ENCODE measurements at regions not wholly inside any gene's neighbourhood (a gene's known extent, or its start where the extent isn't known, plus 50 kb on each side); places are given as distances from the start of the nearest gene placed in this dataset.

DNA sequence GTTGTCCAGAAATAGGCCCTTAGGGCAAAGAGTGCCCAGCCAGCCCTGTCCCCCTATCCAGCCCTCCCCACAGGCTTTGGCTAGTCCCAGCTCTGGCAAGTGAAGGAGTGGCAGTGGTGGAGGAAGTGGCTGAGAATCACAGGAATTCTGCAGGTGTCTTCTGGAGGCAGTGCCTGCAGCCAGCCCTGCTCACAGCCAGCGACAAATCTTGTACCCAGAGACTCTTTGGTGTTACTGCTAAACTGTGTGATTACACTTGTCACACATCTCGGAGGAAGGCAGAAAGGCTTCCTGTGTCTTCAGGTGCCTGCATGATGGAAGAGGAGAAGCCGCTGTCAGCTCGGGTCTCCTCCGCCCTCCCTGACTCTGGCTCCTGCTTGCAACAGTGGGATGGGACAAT lies 71.6 kb upstream of the GRIK3 start:
- TF ChIP-seq EZH2 (IDR thresholded peaks at IDR 0.05; ENCODE audit: insufficient read depth, poor library complexity, severe bottlenecking) (no peak), EZH2phosphoT487 (IDR thresholded peaks at IDR 0.05; ENCODE audit: insufficient read depth, low read depth) (no peak)
- in situ Hi-C loops (cut with MboI): no loop called here
- Histone ChIP-seq H2AFZ (no peak overlapping the region), H3K9me2 (ENCODE audit: insufficient read depth) (no peaks in the 10 kb centered on the region), H3K4me3 (no peak overlapping the region), H3K36me3 (ENCODE audit: low read depth) (no peaks in the 10 kb centered on the region), H3F3A (ENCODE audit: insufficient read depth) (no peaks in the 10 kb centered on the region), H3K9me3 (ENCODE audit: low read depth) (no peaks in the 10 kb centered on the region), H3K27ac (no peak overlapping the region), H3K79me2 (ENCODE audit: insufficient read depth) (no peaks in the 10 kb centered on the region), H3K4me2 (ENCODE audit: unreplicated experiment) (no peak overlapping the region), H3K9ac (no peak overlapping the region), H3K4me1 (ENCODE audit: insufficient read depth) (no peaks in the 10 kb centered on the region), H3K27me3 (replicated peaks; ENCODE audit: insufficient read depth) (no peaks in the 10 kb centered on the region), H4K20me1 (ENCODE audit: insufficient read depth) (no peaks in the 10 kb centered on the region)
- DNase-seq: no peak
- 15 to 43% methylated on average over 5 of the region's 5 CpGs for WGBS, 2 experiments (ENCODE audit: low coverage in 1 of 2, low lambda C conversion rate in 2 of 2, missing lambda C conversion rate in 2 of 2)

DNA sequence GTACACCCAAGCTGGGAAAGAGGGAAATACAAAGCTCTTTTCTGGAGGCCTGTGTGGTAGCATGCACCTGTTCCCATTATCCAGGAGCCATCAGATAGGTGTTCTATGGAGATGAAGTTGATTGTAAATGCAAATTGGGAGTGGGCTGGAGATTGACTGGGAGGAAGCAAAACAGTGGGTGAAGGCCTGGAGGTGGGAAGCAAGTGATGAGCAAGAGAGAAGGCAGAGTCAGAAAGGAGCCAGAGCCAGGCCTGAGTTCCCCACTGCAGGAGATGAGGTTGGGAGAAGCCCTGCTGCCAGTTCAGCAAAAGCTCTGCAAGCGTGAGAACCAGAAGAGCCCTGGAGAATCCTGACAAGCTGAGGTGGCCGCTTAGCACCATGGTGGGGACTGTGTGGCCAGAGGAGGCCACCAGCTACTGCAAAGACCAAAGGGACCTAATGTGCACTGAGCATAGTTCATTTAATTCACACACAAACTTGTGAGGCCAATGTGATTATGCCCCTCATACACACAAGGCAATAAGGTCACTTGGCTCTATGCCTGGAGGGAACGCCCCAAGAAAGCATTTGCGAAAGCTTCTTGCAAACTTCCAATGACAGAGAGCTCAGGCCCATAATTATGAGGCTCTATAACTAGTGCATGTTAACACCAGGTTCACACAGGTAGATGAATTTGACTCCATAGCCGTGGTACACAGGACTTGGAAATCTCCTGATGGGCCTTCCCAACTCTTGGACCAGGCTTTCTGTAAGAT lies 73.0 kb upstream of the GRIK3 start:
- H3K4me2 ChIP-seq (ENCODE audit: unreplicated experiment): no peak overlapping the region
- H3K9ac ChIP-seq: no peak overlapping the region
- H3F3A ChIP-seq (ENCODE audit: insufficient read depth): no peaks in the 10 kb centered on the region
- TF ChIP-seq EZH2 (IDR thresholded peaks at IDR 0.05; ENCODE audit: insufficient read depth, poor library complexity, severe bottlenecking) (no peak), EZH2phosphoT487 (IDR thresholded peaks at IDR 0.05; ENCODE audit: insufficient read depth, low read depth) (no peak)
- H3K27ac ChIP-seq: no peak overlapping the region
- H2AFZ ChIP-seq: no peak overlapping the region
- no peaks in the 10 kb centered on the region for H3K9me2 ChIP-seq (ENCODE audit: insufficient read depth)
- no peak for DNase-seq
- no peaks in the 10 kb centered on the region for H3K9me3 ChIP-seq (ENCODE audit: low read depth)
- no peaks in the 10 kb centered on the region for H3K36me3 ChIP-seq (ENCODE audit: low read depth)
- in situ Hi-C loops (cut with MboI): no loop called here
- no peaks in the 10 kb centered on the region for H3K4me1 ChIP-seq (ENCODE audit: insufficient read depth)
- no peaks in the 10 kb centered on the region for H3K79me2 ChIP-seq (ENCODE audit: insufficient read depth)
- no peaks in the 10 kb centered on the region for H3K27me3 ChIP-seq (replicated peaks; ENCODE audit: insufficient read depth)
- 14 to 22% methylated on average over 5 of the region's 5 CpGs for WGBS, 2 experiments (ENCODE audit: low coverage in 1 of 2, low lambda C conversion rate in 2 of 2, missing lambda C conversion rate in 2 of 2)
- no peaks in the 10 kb centered on the region for H4K20me1 ChIP-seq (ENCODE audit: insufficient read depth)
- H3K4me3 ChIP-seq: no peak overlapping the region

DNA sequence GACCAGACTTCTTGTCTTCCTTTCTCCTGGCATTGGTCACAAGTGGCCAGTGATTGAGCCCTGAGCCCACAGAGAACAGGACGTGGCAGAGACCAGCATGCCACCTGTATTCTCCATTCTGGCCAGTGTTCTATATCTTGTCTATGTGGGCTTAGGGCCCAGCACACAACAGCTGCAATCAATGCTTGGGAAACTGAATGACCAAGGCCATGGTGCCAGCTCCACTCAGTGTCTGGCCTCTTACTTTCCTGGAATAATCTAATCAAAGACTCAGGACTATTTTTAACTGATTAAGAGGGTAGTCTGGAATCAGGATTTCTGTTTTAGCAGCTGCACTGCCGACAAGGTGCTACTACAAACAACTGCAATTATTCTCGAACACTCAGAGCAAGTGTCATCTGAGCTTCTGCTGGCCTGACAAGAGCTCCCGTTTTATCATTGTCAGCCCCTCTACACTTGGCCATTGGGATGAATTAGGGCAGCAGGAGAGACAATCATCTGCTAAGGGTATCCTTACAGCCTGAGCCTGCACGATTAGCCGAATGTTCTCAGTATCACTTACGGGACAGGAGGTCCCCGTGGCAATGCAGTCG lies 74.4 kb upstream of the GRIK3 start:
- H3K9me3 ChIP-seq (ENCODE audit: low read depth): no peaks in the 10 kb centered on the region

DNA sequence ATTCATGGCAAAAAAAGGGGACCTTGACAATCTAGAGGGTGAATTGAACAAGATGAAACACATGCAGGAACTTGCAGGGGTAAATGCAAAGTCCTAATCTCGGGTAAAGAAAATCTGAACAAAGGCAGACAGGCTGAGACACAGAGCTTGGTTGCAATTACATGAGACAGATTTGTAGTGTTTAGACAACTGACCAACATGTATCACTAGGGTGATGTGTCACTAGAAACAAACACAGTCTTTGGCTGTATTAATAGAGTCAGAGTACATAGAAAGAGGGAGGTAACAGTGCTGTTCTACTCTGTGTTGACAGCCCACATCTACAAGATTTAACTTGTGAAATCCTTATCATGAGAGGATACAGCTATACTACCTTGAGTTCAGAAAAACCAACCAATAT lies 78.1 kb upstream of the GRIK3 start:
- WGBS, 2 experiments (ENCODE audit: low coverage in 1 of 2, low lambda C conversion rate in 2 of 2, missing lambda C conversion rate in 2 of 2): 0 to 6% methylated on average over 1 of the region's 1 CpG
- H3K9me2 ChIP-seq (ENCODE audit: insufficient read depth): no peaks in the 10 kb centered on the region
- no peaks in the 10 kb centered on the region for H4K20me1 ChIP-seq (ENCODE audit: insufficient read depth)
- H3K36me3 ChIP-seq (ENCODE audit: low read depth): no peaks in the 10 kb centered on the region
- H3K27ac ChIP-seq: no peak overlapping the region
- no peaks in the 10 kb centered on the region for H3K4me1 ChIP-seq (ENCODE audit: insufficient read depth)
- in situ Hi-C loops (cut with MboI): no loop called here
- no peaks in the 10 kb centered on the region for H3F3A ChIP-seq (ENCODE audit: insufficient read depth)
- no peaks in the 10 kb centered on the region for H3K9me3 ChIP-seq (ENCODE audit: low read depth)
- H3K9ac ChIP-seq: no peak overlapping the region
- no peak overlapping the region for H3K4me2 ChIP-seq (ENCODE audit: unreplicated experiment)
- H3K79me2 ChIP-seq (ENCODE audit: insufficient read depth): no peaks in the 10 kb centered on the region
- DNase-seq: no peak
- no peaks in the 10 kb centered on the region for H3K27me3 ChIP-seq (replicated peaks; ENCODE audit: insufficient read depth)
- no peak overlapping the region for H2AFZ ChIP-seq
- TF ChIP-seq EZH2phosphoT487 (IDR thresholded peaks at IDR 0.05; ENCODE audit: insufficient read depth, low read depth) (no peak), EZH2 (IDR thresholded peaks at IDR 0.05; ENCODE audit: insufficient read depth, poor library complexity, severe bottlenecking) (no peak)
- H3K4me3 ChIP-seq: no peak overlapping the region

More for the DNA sequence above, 74.4 kb upstream of the GRIK3 start:
- Histone ChIP-seq H3K9ac (no peak overlapping the region), H3K9me2 (ENCODE audit: insufficient read depth) (no peaks in the 10 kb centered on the region), H2AFZ (no peak overlapping the region), H4K20me1 (ENCODE audit: insufficient read depth) (no peaks in the 10 kb centered on the region), H3K4me1 (ENCODE audit: insufficient read depth) (no peaks in the 10 kb centered on the region), H3K27me3 (replicated peaks; ENCODE audit: insufficient read depth) (no peaks in the 10 kb centered on the region), H3K27ac (no peak overlapping the region), H3K36me3 (ENCODE audit: low read depth) (no peaks in the 10 kb centered on the region), H3K4me3 (no peak overlapping the region), H3F3A (ENCODE audit: insufficient read depth) (no peaks in the 10 kb centered on the region), H3K79me2 (ENCODE audit: insufficient read depth) (no peaks in the 10 kb centered on the region), H3K4me2 (ENCODE audit: unreplicated experiment) (no peak overlapping the region)
- in situ Hi-C loops (cut with MboI): no loop called here
- 22 to 26% methylated on average over 9 of the region's 9 CpGs for WGBS, 2 experiments (ENCODE audit: low coverage in 1 of 2, low lambda C conversion rate in 2 of 2, missing lambda C conversion rate in 2 of 2)
- TF ChIP-seq EZH2 (IDR thresholded peaks at IDR 0.05; ENCODE audit: insufficient read depth, poor library complexity, severe bottlenecking) (no peak), EZH2phosphoT487 (IDR thresholded peaks at IDR 0.05; ENCODE audit: insufficient read depth, low read depth) (no peak)
- DNase-seq: no peak
